Left ventricle myocardium inferior (tissue), 1 donor: ENCODE measurements at regions not wholly inside any gene's neighbourhood (a gene's known extent, or its start where the extent isn't known, plus 50 kb on each side); places are given as distances from the start of the nearest gene placed in this dataset.

ENCODE experiments used
- DNase-seq: peaks from one replicate; pipeline ENCODE4 v3.0.0-alpha.2; 2020
- H3K27ac ChIP-seq: fragments of 200-600 bp; replicated peaks from 2 replicates; pipeline ENCODE4 v1.8.0; 2021
- H3K27me3 ChIP-seq: fragments of 200-600 bp; 2 replicates; pipeline ENCODE4 v1.8.0; 2021; ENCODE audit warnings: low read depth
- H3K36me3 ChIP-seq: fragments of 200-600 bp; 2 replicates; pipeline ENCODE4 v1.8.0; 2021
- H3K4me1 ChIP-seq: fragments of 200-600 bp; 2 replicates; pipeline ENCODE4 v1.8.0; 2021
- H3K4me3 ChIP-seq: fragments of 200-600 bp; 2 replicates; pipeline ENCODE4 v1.8.0; 2021; ENCODE audit warnings: mild to moderate bottlenecking, moderate library complexity
- H3K9me3 ChIP-seq: fragments of 200-600 bp; replicated peaks from 2 replicates; pipeline ENCODE4 v1.8.0; 2021
- intact Hi-C: fragments of 100-400 bp; cut with micrococcal nuclease; formaldehyde crosslinking; loops from one replicate; pipeline ENCODE4 v1.11.0; 2022
- TF ChIP-seq, protein P1 (sequence below): fragments of 200-600 bp; IDR thresholded peaks from 2 replicates; pipeline ENCODE4 v1.8.0; 2021; ENCODE audit warnings: antibody characterized with exemption, mild to moderate bottlenecking, borderline replicate concordance
- donor health status: DM: no; HTN: yes; CAD: no; lungs with severe emphysema.

DNA sequence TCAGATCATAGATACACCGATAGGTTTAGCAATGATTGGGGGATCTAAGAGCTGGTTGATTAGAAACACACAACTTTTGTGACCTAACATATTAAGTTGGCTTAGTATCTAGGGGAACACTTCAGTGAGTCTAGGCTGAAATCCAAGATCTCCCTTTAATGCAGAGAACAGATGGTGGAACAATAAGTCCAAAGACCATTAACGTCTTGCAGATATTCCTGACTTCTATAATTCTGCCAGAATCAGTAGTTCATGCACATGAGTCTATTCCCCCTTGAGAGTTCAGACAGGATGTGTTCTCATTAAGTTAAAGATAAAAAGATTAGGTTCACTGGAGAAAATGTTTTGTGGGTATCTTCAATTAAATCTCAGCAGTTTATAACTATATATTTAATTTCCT is 506.5 kb downstream of the TSN start:
- Histone ChIP-seq H3K27ac (no peak overlapping the region), H3K4me3 (no peak overlapping the region), H3K36me3 (no peaks in the 10 kb centered on the region), H3K9me3 (no peaks in the 10 kb centered on the region), H3K27me3 (no peaks in the 10 kb centered on the region), H3K4me1 (peaks cover 13% of the 10 kb centered on the region)
- intact Hi-C loops: no loop called here
- DNase-seq: no peak
- TF ChIP-seq, protein P1, sequence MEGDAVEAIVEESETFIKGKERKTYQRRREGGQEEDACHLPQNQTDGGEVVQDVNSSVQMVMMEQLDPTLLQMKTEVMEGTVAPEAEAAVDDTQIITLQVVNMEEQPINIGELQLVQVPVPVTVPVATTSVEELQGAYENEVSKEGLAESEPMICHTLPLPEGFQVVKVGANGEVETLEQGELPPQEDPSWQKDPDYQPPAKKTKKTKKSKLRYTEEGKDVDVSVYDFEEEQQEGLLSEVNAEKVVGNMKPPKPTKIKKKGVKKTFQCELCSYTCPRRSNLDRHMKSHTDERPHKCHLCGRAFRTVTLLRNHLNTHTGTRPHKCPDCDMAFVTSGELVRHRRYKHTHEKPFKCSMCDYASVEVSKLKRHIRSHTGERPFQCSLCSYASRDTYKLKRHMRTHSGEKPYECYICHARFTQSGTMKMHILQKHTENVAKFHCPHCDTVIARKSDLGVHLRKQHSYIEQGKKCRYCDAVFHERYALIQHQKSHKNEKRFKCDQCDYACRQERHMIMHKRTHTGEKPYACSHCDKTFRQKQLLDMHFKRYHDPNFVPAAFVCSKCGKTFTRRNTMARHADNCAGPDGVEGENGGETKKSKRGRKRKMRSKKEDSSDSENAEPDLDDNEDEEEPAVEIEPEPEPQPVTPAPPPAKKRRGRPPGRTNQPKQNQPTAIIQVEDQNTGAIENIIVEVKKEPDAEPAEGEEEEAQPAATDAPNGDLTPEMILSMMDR: no peak

GRCh38 chr2:122263746-122264145 is 508.3 kb downstream of the TSN start:
- Histone ChIP-seq H3K4me3 (no peak overlapping the region), H3K4me1 (peaks cover 13% of the 10 kb centered on the region), H3K9me3 (no peaks in the 10 kb centered on the region), H3K27ac (no peak overlapping the region), H3K27me3 (no peaks in the 10 kb centered on the region), H3K36me3 (no peaks in the 10 kb centered on the region)
- intact Hi-C loops: no loop called here
- DNase-seq: no peak
- TF ChIP-seq, protein P1: no peak

- TF ChIP-seq, protein P1: no peak
- Histone ChIP-seq H3K27me3 (no peaks in the 10 kb centered on the region), H3K9me3 (no peaks in the 10 kb centered on the region), H3K4me1 (peaks cover 10% of the 10 kb centered on the region), H3K27ac (no peak overlapping the region), H3K4me3 (no peak overlapping the region), H3K36me3 (no peaks in the 10 kb centered on the region)
- DNase-seq: no peak
- intact Hi-C loops: no loop called here
These were observed 511.2 kb downstream of the TSN start for GRCh38 chr2:122266636-122267035.

- Histone ChIP-seq H3K27ac (no peak overlapping the region), H3K36me3 (no peaks in the 10 kb centered on the region), H3K27me3 (no peaks in the 10 kb centered on the region), H3K4me3 (no peak overlapping the region), H3K9me3 (no peaks in the 10 kb centered on the region), H3K4me1 (no peaks in the 10 kb centered on the region)
- DNase-seq: no peak
- TF ChIP-seq, protein P1: no peak
- intact Hi-C loops: no loop called here
These were observed 512.5 kb downstream of the TSN start for GRCh38 chr2:122267947-122268346.

GRCh38 chr2:122273785-122274419 is 518.5 kb downstream of the TSN start:
- TF ChIP-seq, protein P1: no peak
- no peak overlapping the region for H3K4me3 ChIP-seq

More at GRCh38 chr2:122273785-122274419, 518.5 kb downstream of the TSN start:
- no peak overlapping the region for H3K27ac ChIP-seq
- H3K9me3 ChIP-seq: no peaks in the 10 kb centered on the region
- intact Hi-C loops: no loop called here
- DNase-seq: no peak
- H3K27me3 ChIP-seq: no peaks in the 10 kb centered on the region
- no peaks in the 10 kb centered on the region for H3K36me3 ChIP-seq
- no peaks in the 10 kb centered on the region for H3K4me1 ChIP-seq
